CD8-positive, alpha-beta memory T cell (primary cell): ENCODE measurements at regions not wholly inside any gene's neighbourhood (a gene's known extent, or its start where the extent isn't known, plus 50 kb on each side); places are given as distances from the start of the nearest gene placed in this dataset.

Experiments
- CTCF ChIA-PET: fragments of 350-600 bp; sonication (Branson Sonifier 250); formaldehyde crosslinking; loops from one replicate; lab custom pipeline; 2021; ENCODE audit warnings: antibody characterized with exemption; lab: Charles Lee
- POLR2A ChIA-PET: fragments of 350-600 bp; sonication (Branson Sonifier 250); formaldehyde crosslinking; loops from one replicate; lab custom pipeline; 2021; ENCODE audit warnings: antibody characterized with exemption; lab: Charles Lee
- DNase-seq, 5 donors: peaks; one replicate each; pipeline versions ENCODE4 v3.0.0 to v3.0.0-alpha.2; 2020 to 2022; ENCODE audit warnings: mixed read lengths in 1 of 5
- H3K27ac ChIP-seq: one replicate; pipeline ENCODE4 v1.7.0; 2013; ENCODE audit warnings: low read depth, mild to moderate bottlenecking, low read length, moderate library complexity
- H3K27me3 ChIP-seq: 2 replicates; pipeline ENCODE4 v1.7.0; 2013; ENCODE audit warnings: low read length, mild to moderate bottlenecking; ENCODE audit not compliant: insufficient read depth, poor library complexity, severe bottlenecking
- H3K36me3 ChIP-seq: 2 replicates; pipeline ENCODE4 v1.7.0; 2013; ENCODE audit warnings: mild to moderate bottlenecking, low read length, moderate library complexity; ENCODE audit not compliant: insufficient read depth
- H3K4me1 ChIP-seq: 2 replicates; pipeline ENCODE4 v1.7.0; 2013; ENCODE audit warnings: mild to moderate bottlenecking, low read length, moderate library complexity; ENCODE audit not compliant: insufficient read depth
- H3K4me3 ChIP-seq: 2 replicates; pipeline ENCODE4 v1.7.0; 2013; ENCODE audit warnings: mild to moderate bottlenecking, low read length
- H3K9me3 ChIP-seq: 2 replicates; pipeline ENCODE4 v1.7.0; 2013; ENCODE audit warnings: mild to moderate bottlenecking, low read length
- H3K27ac Mint-ChIP-seq, 8 donors: one replicate each; pipeline ENCODE4 v1.8.0; 2020 to 2021; ENCODE audit warnings: mixed read lengths in 8 of 8, mild to moderate bottlenecking in 6 of 8, inconsistent platforms in 3 of 8, moderate library complexity in 3 of 8
- H3K27me3 Mint-ChIP-seq, 2 donors: one replicate each; pipeline ENCODE4 v1.8.0; 2020 to 2021; ENCODE audit warnings: mixed read lengths in 2 of 2, mild to moderate bottlenecking in 1 of 2, moderate library complexity in 1 of 2
- H3K36me3 Mint-ChIP-seq, 3 donors: one replicate each; pipeline ENCODE4 v1.8.0; 2020 to 2021; ENCODE audit warnings: mixed read lengths in 3 of 3, inconsistent platforms in 1 of 3, mild to moderate bottlenecking in 1 of 3
- H3K4me1 Mint-ChIP-seq, 3 donors: one replicate each; pipeline ENCODE4 v1.8.0; 2020 to 2021; ENCODE audit warnings: mixed read lengths in 3 of 3, inconsistent platforms in 1 of 3, mild to moderate bottlenecking in 1 of 3
- H3K4me3 Mint-ChIP-seq, 7 donors: one replicate each; pipeline ENCODE4 v1.8.0; 2020 to 2021; ENCODE audit warnings: mixed read lengths in 7 of 7, mild to moderate bottlenecking in 6 of 7, moderate library complexity in 4 of 7, inconsistent platforms in 2 of 7
- H3K9me3 Mint-ChIP-seq, 5 donors: one replicate each; pipeline ENCODE4 v1.8.0; 2020 to 2022; ENCODE audit warnings: mixed read lengths in 5 of 5, mild to moderate bottlenecking in 3 of 5, moderate library complexity in 2 of 5, inconsistent platforms in 1 of 5

- Histone ChIP-seq H3K36me3 (no peaks in the 10 kb centered on the region), H3K4me1 (no peaks in the 10 kb centered on the region), H3K9me3 (no peaks in the 10 kb centered on the region), H3K4me3 (no peak overlapping the region), H3K27me3 (no peaks in the 10 kb centered on the region), H3K27ac (no peak overlapping the region)
- DNase-seq: no peak
- Mint-ChIP-seq H3K36me3 (no peaks in the 10 kb centered on the region), H3K27ac (no peak overlapping the region), H3K4me3 (no peak overlapping the region), H3K4me1 (no peaks in the 10 kb centered on the region), H3K9me3 (no peaks in the 10 kb centered on the region), H3K27me3 (peaks cover 10 to 28% of the 10 kb centered on the region in 2 donors)
- POLR2A ChIA-PET: no interaction called here
- CTCF ChIA-PET: no interaction called here
Observed at GRCh38 chr12:111221062-111222026, 147.6 kb downstream of the PHETA1 start.

DNA sequence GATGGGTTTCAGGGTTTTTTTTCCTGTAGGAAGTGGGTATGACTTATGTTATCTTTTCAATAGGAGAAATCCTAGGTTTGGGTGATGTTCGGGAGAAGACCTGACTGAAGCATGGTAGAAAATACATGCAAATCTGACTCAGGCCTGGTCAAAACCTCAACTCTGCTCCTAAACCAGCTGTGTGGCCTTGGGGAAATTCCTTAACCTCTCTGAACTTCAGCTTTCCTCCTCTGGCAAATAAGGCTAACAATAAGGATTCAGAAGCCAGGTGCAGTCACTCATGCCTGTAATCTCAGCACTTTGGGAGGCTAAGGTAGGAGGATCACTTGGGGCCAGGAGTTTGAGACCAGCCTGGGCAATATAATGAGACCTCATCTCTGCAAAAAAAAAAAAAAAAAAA, 148.5 kb downstream of the PHETA1 start:
- POLR2A ChIA-PET: no interaction called here

DNA sequence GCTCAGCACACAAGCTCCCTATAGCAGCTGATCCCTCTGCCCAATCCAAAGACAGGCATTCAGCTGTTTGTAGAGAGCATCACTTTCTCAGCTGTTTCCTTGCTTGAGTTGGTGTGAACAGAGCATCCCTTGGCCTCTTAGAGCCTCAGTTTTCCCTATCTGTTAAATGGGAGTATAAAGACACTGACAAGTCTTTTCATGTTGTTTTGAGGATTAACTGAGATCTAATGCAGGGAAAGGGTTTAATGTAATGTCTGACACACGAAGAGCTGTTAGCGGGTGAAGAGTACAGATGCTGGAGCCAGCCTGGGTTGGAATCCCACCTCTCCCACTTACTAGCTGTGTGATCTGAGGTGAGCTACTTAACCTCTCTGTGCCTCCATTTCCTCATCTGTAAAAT, 149.5 kb downstream of the PHETA1 start:
- ChIA-PET POLR2A (no interaction called here), CTCF (interaction anchor here (0.7 kb wide), 1 partner anchor 9 kb away, joined by 3 read pairs; no protein-coding TSS in a partner anchor)
- no peaks in the 10 kb centered on the region for H3K4me1 ChIP-seq
- no peak for DNase-seq
- no peaks in the 10 kb centered on the region for H3K4me1 Mint-ChIP-seq
- no peak overlapping the region for H3K27ac Mint-ChIP-seq
- no peak overlapping the region for H3K4me3 Mint-ChIP-seq
- H3K9me3 Mint-ChIP-seq: no peaks in the 10 kb centered on the region
- peaks cover 9 to 29% of the 10 kb centered on the region in 2 donors for H3K27me3 Mint-ChIP-seq
- H3K27ac ChIP-seq: no peak overlapping the region
- no peaks in the 10 kb centered on the region for H3K27me3 ChIP-seq
- H3K36me3 ChIP-seq: no peaks in the 10 kb centered on the region
- H3K36me3 Mint-ChIP-seq: no peaks in the 10 kb centered on the region
- no peak overlapping the region for H3K4me3 ChIP-seq
- no peaks in the 10 kb centered on the region for H3K9me3 ChIP-seq

More for the DNA sequence above, 148.5 kb downstream of the PHETA1 start:
- no peak overlapping the region for H3K4me3 Mint-ChIP-seq
- H3K27me3 Mint-ChIP-seq: peaks cover 9 to 26% of the 10 kb centered on the region in 2 donors
- Histone ChIP-seq H3K4me3 (no peak overlapping the region), H3K9me3 (no peaks in the 10 kb centered on the region), H3K4me1 (no peaks in the 10 kb centered on the region), H3K36me3 (no peaks in the 10 kb centered on the region), H3K27ac (no peak overlapping the region), H3K27me3 (no peaks in the 10 kb centered on the region)
- no peak for DNase-seq
- no peaks in the 10 kb centered on the region for H3K9me3 Mint-ChIP-seq
- no peaks in the 10 kb centered on the region for H3K36me3 Mint-ChIP-seq
- no peak overlapping the region for H3K27ac Mint-ChIP-seq
- CTCF ChIA-PET: no interaction called here
- no peaks in the 10 kb centered on the region for H3K4me1 Mint-ChIP-seq

GRCh38 chr12:111218499-111218898, 150.4 kb downstream of the PHETA1 start:
- Mint-ChIP-seq H3K36me3 (no peaks in the 10 kb centered on the region), H3K4me3 (no peak overlapping the region), H3K4me1 (no peaks in the 10 kb centered on the region), H3K9me3 (no peaks in the 10 kb centered on the region), H3K27ac (no peak overlapping the region), H3K27me3 (peaks cover 9 to 29% of the 10 kb centered on the region in 2 donors)
- Histone ChIP-seq H3K27ac (no peak overlapping the region), H3K36me3 (no peaks in the 10 kb centered on the region), H3K4me3 (no peak overlapping the region), H3K4me1 (no peaks in the 10 kb centered on the region), H3K9me3 (no peaks in the 10 kb centered on the region), H3K27me3 (no peaks in the 10 kb centered on the region)
- no peak for DNase-seq
- POLR2A ChIA-PET: no interaction called here
- CTCF ChIA-PET: no interaction called here

- DNase-seq: no peak
- peaks cover 10 to 33% of the 10 kb centered on the region in 2 donors for H3K27me3 Mint-ChIP-seq
- H3K4me1 Mint-ChIP-seq: no peaks in the 10 kb centered on the region
- H3K27ac Mint-ChIP-seq: no peak overlapping the region
- Histone ChIP-seq H3K9me3 (no peaks in the 10 kb centered on the region), H3K36me3 (no peaks in the 10 kb centered on the region), H3K4me1 (no peaks in the 10 kb centered on the region), H3K4me3 (no peak overlapping the region), H3K27me3 (no peaks in the 10 kb centered on the region), H3K27ac (no peak overlapping the region)
- H3K9me3 Mint-ChIP-seq: no peaks in the 10 kb centered on the region
- no peak overlapping the region for H3K4me3 Mint-ChIP-seq
- no peaks in the 10 kb centered on the region for H3K36me3 Mint-ChIP-seq
- CTCF ChIA-PET: no interaction called here
- POLR2A ChIA-PET: no interaction called here
Observed at GRCh38 chr12:111216387-111217159, 152.3 kb downstream of the PHETA1 start.

- ChIA-PET CTCF (no interaction called here), POLR2A (no interaction called here)
- Histone ChIP-seq H3K27ac (no peak overlapping the region), H3K9me3 (no peaks in the 10 kb centered on the region), H3K36me3 (no peaks in the 10 kb centered on the region), H3K27me3 (no peaks in the 10 kb centered on the region), H3K4me1 (no peaks in the 10 kb centered on the region), H3K4me3 (no peak overlapping the region)
- DNase-seq: no peak
- Mint-ChIP-seq H3K36me3 (no peaks in the 10 kb centered on the region), H3K27ac (no peak overlapping the region), H3K4me1 (no peaks in the 10 kb centered on the region), H3K9me3 (no peaks in the 10 kb centered on the region), H3K27me3 (peaks cover 15 to 36% of the 10 kb centered on the region in 2 donors), H3K4me3 (no peak overlapping the region)
Observed at GRCh38 chr12:111215881-111216280, 153.0 kb downstream of the PHETA1 start.

- Histone ChIP-seq H3K4me1 (no peaks in the 10 kb centered on the region), H3K9me3 (no peaks in the 10 kb centered on the region), H3K4me3 (no peak overlapping the region), H3K27me3 (no peaks in the 10 kb centered on the region), H3K27ac (no peak overlapping the region), H3K36me3 (no peaks in the 10 kb centered on the region)
- Mint-ChIP-seq H3K4me3 (no peak overlapping the region), H3K27ac (peak overlapping the region in 1 of 8 donors; percentile 5), H3K36me3 (no peaks in the 10 kb centered on the region), H3K4me1 (no peaks in the 10 kb centered on the region), H3K9me3 (no peaks in the 10 kb centered on the region), H3K27me3 (peaks cover 17 to 42% of the 10 kb centered on the region in 2 donors)
- no peak for DNase-seq
- POLR2A ChIA-PET: no interaction called here
- CTCF ChIA-PET: interaction anchor here (1.3 kb wide), 1 partner anchor 11 kb away, joined by 3 read pairs; no protein-coding TSS in a partner anchor
Observed at GRCh38 chr12:111214401-111214800, 154.5 kb downstream of the PHETA1 start.

GRCh38 chr12:111213561-111213960, 155.3 kb downstream of the PHETA1 start:
- no peaks in the 10 kb centered on the region for H3K4me1 Mint-ChIP-seq
- peaks cover 17 to 34% of the 10 kb centered on the region in 2 donors for H3K27me3 Mint-ChIP-seq
- no peak overlapping the region for H3K27ac Mint-ChIP-seq
- POLR2A ChIA-PET: no interaction called here
- H3K9me3 Mint-ChIP-seq: no peaks in the 10 kb centered on the region
- no peaks in the 10 kb centered on the region for H3K4me1 ChIP-seq
- no peak overlapping the region for H3K27ac ChIP-seq
- H3K27me3 ChIP-seq: no peaks in the 10 kb centered on the region
- H3K36me3 Mint-ChIP-seq: no peaks in the 10 kb centered on the region
- H3K4me3 Mint-ChIP-seq: no peak overlapping the region
- DNase-seq: no peak
- no peaks in the 10 kb centered on the region for H3K36me3 ChIP-seq
- CTCF ChIA-PET: interaction anchor here (1.3 kb wide), 1 partner anchor 12 kb away, joined by 3 read pairs; no protein-coding TSS in a partner anchor
- no peaks in the 10 kb centered on the region for H3K9me3 ChIP-seq
- no peak overlapping the region for H3K4me3 ChIP-seq
